HG02588 (cell line): ENCODE measurements at regions not wholly inside any gene's neighbourhood (a gene's known extent, or its start where the extent isn't known, plus 50 kb on each side); places are given as distances from the start of the nearest gene placed in this dataset.
"Not testable (repeated sequence)": the region's sequence is repeated elsewhere in the genome, so short reads cannot be mapped to it uniquely, and the experiment has no call there.

Experiments
- ATAC-seq: cut with Tn5 transposase; IDR thresholded peaks from one replicate; pipeline ENCODE4 v1.9.1; 2021; ENCODE audit warnings: mild to moderate bottlenecking, moderate library complexity; ENCODE audit not compliant: unreplicated experiment

DNA sequence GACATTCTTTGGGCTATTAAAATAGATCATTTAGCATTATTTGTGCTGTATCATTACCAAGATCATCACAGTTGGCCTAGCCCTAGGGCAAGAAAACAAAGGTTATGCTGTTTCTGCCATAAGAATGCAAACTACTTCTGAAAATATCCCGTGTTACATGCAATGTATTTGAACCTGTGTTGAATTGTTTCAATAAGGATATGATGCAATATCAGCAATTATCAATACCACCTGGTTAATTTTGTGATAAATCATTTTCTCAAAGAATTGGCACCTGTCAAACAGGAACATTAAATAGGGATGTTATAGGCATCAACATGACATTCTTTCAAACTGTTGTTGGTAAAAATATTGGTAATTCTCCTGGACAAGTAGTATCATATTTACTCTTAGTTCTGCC, 2002.0 kb upstream of the CDH9 start:
- ATAC-seq, result no peak

GRCh38 chr5:29039994-29040393, 2001.6 kb upstream of the CDH9 start:
- ATAC-seq, result no peak

GRCh38 chr5:29037716-29038115, 1999.3 kb upstream of the CDH9 start:
- no peak for ATAC-seq

- ATAC-seq, result no peak
These were observed 1985.7 kb upstream of the CDH9 start for GRCh38 chr5:29024052-29024451.

DNA sequence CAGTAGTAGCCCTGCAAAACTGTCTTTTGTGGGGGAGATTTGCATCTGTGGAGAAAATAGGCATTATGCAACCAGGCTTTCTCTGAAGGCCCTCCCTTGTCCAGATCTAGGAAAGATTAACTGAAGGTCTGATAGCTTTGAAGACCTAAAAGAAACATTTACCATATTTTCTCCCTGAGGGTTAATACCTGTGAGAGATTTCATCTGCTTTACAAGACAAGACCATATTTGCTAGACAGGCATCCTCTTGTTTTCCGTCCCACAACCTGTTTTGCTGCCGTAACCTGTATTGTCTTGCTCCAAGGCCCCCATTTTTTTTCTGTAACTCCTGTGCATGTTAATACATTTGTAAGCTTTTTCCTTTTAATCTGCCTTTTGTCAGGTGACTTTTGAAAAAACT, 1985.2 kb upstream of the CDH9 start:
- ATAC-seq, result no peak

GRCh38 chr5:29017501-29017900, 1979.1 kb upstream of the CDH9 start:
- no peak for ATAC-seq

DNA sequence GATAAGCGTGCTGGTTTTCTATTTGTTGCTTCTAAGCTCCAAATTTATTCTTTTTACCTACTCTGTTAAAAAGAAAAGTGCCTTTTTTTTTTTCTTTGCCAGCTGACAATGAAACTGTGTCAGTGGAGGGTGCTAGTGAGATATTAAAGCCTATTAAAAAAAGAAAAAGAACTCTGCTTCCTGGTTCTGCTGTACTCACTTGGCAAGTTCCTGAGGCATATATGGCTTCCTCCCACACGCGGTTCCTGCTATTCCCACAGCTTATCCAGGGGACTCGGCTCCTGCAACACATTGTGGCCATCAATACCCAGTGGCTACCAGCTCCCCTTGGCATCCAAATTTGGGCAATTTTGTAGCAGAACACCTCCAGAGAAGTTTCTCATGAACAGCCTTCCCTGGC, 1977.7 kb upstream of the CDH9 start:
- no peak for ATAC-seq

DNA sequence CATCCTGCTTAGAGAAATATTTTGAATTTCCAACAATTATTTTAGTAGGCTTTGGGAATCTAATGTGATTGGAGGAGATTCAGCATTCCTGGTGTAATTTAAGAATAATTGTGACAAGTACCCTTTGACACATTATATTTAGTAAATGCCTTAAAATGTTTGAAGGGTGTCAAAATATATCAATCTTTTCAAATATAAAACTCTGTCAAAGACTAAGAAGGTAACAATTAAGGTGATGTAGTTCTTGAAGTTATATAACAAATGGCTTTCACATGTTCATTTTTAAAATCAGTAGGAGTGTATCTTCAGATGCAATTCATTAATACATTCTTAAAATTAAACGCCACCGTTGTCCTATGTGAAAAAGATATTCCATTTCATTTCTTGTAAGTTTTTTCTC, 1977.1 kb upstream of the CDH9 start:
- ATAC-seq, result no peak

GRCh38 chr5:29005386-29005785, 1967.0 kb upstream of the CDH9 start:
- no peak for ATAC-seq

- ATAC-seq, result no peak
These were observed 1964.1 kb upstream of the CDH9 start for GRCh38 chr5:29002481-29002880.

DNA sequence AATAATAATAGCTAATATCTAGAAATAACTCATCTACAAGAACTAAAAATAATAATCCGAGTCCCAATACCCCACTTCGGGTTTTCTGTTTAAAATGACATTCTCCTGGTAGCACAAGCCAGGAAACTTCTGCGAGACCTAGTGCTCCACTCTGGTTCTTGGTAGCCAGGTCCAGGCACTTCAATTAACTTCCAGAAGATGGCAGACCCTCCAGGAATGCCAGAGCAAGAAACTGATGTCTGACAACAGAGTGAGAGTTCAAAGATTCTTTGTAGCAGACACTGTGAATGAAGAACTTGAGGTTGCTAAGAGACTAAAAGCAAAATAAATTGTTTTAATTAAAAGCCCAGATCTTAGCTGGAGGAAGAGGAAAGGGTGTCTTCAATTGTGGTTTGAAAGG, 1963.3 kb upstream of the CDH9 start:
- no peak for ATAC-seq

DNA sequence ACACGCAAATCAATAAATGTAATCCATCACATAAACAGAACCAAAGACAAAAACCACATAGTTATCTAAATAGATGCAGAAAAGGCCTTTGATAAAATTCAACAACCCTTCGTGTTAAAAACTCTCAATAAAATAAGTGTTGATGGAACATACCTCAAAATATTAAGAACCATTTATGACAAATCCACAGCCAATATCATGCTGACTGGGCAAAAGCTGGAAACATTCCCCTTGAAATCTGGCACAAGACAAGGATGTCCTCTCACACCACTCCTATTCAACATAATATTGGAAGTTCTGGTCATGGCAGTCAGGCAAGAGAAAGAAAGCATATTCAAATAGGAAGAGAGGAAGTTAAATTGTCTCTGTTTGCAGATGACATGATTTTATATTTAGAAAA, 1946.3 kb upstream of the CDH9 start:
- no peak for ATAC-seq

DNA sequence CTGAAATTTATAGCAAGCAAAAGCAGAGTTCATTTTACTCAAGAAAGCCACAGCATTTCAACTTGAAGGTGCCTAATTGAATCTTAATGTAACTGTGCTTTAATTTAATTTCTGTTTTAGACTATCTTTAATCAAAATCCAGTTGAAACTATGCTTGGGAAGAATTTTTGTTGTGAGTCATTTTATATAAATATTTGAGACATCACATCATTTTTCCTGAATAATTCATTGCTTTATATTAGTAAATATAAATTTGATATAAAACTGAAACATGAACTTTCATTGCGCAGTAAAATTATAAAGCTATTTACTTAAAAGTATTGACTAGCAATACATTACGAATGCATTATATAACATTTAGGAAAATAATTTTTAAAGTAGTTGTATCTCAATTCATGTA, 1937.1 kb upstream of the CDH9 start:
- no peak for ATAC-seq

- ATAC-seq, result no peak
These were observed 1929.5 kb upstream of the CDH9 start for GRCh38 chr5:28967848-28968247.

- ATAC-seq, result no peak
These were observed 1923.4 kb upstream of the CDH9 start for GRCh38 chr5:28961816-28962215.

- no peak for ATAC-seq
These were observed 1920.2 kb upstream of the CDH9 start for GRCh38 chr5:28958581-28958980.

GRCh38 chr5:28957450-28957849, 1919.1 kb upstream of the CDH9 start:
- ATAC-seq, result no peak

DNA sequence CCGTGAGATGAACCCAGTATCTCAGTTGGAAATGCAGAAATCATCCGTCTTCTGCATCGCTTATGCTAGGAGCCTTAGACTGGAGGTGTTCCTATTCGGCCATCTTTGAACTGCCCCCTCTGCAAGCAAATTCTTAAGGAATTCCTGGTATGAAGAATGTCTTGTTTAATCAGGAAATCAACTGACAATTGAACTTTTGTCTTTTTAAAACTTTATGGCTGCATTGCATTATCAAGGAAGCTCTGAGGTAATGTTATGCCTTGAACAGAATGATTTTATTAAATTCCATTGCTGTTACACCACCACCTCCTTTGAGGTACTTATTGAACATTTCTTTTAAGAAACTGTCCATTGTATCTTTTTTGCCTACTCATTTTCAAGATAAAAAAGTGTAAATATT, 1915.7 kb upstream of the CDH9 start:
- ATAC-seq, result no peak

- no peak for ATAC-seq
These were observed 1909.5 kb upstream of the CDH9 start for GRCh38 chr5:28947865-28948264.

DNA sequence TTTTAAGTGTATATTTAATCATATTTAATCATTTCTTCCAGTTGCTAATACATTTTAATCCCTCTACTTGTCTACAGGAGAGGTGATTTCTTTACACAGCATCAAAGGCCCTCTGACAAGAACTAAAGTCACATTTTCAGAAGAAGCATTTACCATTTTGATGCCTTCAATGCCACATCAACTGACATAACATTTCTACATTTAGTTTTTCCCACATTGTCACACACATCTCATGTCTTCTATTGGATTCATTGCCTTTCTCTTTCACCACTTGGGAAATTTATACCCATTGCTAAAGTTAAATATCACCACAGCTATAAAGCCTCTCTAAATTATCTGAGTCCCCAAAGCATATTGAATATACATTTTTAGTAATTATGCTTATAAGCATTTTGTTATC, 1907.5 kb upstream of the CDH9 start:
- ATAC-seq, result no peak

GRCh38 chr5:28929366-28929765, 1891.0 kb upstream of the CDH9 start:
- ATAC-seq, result not testable (repeated sequence)

- not testable (repeated sequence) for ATAC-seq
These were observed 1890.0 kb upstream of the CDH9 start for GRCh38 chr5:28928327-28928790.

GRCh38 chr5:28927559-28928326, 1889.4 kb upstream of the CDH9 start:
- no peak for ATAC-seq
